ENCODE measurements at regions not wholly inside any gene's neighbourhood (a gene's known extent, or its start where the extent isn't known, plus 50 kb on each side); places are given as distances from the start of the nearest gene placed in this dataset.

- Histone ChIP-seq H3K36me3 (ENCODE audit: control insufficient read depth in 3 of 3, insufficient read depth in 2 of 3, low read depth in 1 of 3, low read length in 3 of 3) (no peaks in the 10 kb centered on the region), H3K27ac (ENCODE audit: low read depth in 1 of 3, low read length in 2 of 3) (peak overlapping the region in 2 of 3 donors; percentile 70 to 90), H3K4me1 (ENCODE audit: control insufficient read depth in 3 of 3, insufficient read depth in 2 of 3, low read depth in 1 of 3, low read length in 2 of 3) (peaks cover 0 to 9% (median 0%) of the 10 kb centered on the region in 3 donors), H3K9me3 (ENCODE audit: control insufficient read depth in 2 of 2, insufficient read depth in 1 of 2, low read depth in 1 of 2, low read length in 1 of 2) (no peaks in the 10 kb centered on the region), H3K27me3 (ENCODE audit: control insufficient read depth in 3 of 3, insufficient read depth in 3 of 3, low read length in 3 of 3) (no peaks in the 10 kb centered on the region), H3K4me3 (ENCODE audit: low read depth in 1 of 3, low read length in 3 of 3) (no peak overlapping the region)
- FAIRE-seq (no peak), DNase-seq (no peak)
- WGBS, 3 donors, result 77 to 82% (median 81%) methylated on average over 27 of the region's 27 CpGs
Observed at GRCh38 chr2:239813261-239814115, 211.7 kb downstream of the NDUFA10 start.

GRCh38 chr2:239811806-239812560, 213.2 kb downstream of the NDUFA10 start:
- no peaks in the 10 kb centered on the region for H3K27me3 ChIP-seq (ENCODE audit: control insufficient read depth in 3 of 3, insufficient read depth in 3 of 3, low read length in 3 of 3)
- no peak overlapping the region for H3K4me3 ChIP-seq (ENCODE audit: low read depth in 1 of 3, low read length in 3 of 3)
- no peaks in the 10 kb centered on the region for H3K36me3 ChIP-seq (ENCODE audit: control insufficient read depth in 3 of 3, insufficient read depth in 2 of 3, low read depth in 1 of 3, low read length in 3 of 3)
- no peaks in the 10 kb centered on the region for H3K9me3 ChIP-seq (ENCODE audit: control insufficient read depth in 2 of 2, insufficient read depth in 1 of 2, low read depth in 1 of 2, low read length in 1 of 2)
- FAIRE-seq (no peak), DNase-seq (no peak)
- H3K4me1 ChIP-seq (ENCODE audit: control insufficient read depth in 3 of 3, insufficient read depth in 2 of 3, low read depth in 1 of 3, low read length in 2 of 3), result peaks cover 0 to 9% (median 0%) of the 10 kb centered on the region in 3 donors
- WGBS, 3 donors, result 89 to 92% (median 91%) methylated on average over 20 of the region's 20 CpGs
- H3K27ac ChIP-seq (ENCODE audit: low read depth in 1 of 3, low read length in 2 of 3), result no peak overlapping the region

DNA sequence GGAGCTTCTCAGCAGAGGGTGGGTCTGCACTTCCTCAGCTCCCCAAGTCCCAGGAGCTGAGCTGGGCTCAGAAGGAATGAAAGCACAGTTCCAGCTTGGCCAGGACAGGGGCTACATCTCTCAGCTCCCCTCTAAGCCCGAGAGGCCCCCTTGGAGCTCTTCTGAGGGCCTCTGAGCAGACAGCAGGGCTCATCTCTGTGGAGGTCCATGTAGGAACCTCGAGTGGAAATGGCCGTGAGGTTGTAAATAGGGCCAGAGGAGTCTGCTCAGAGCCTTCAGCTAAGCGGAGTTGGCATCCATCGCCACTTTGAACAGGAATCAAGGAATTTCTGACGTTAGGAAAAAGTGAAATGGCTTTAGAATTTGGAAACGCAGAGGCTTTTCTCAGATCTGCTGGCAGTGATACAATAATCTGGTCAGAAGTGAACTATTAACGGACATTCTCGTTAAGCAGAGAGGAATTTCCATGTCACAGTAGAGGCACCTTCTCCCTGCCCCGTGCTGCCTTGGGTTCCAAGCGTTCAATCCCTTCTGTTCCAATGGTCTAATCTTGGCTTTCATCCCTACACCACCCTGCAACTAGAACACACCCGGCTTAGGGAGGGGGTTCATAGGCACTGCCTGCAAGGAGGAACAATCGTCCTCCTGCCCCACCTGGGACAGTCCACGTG, 213.9 kb downstream of the NDUFA10 start:
- DNase-seq, result no peak
- no peaks in the 10 kb centered on the region for H3K36me3 ChIP-seq (ENCODE audit: control insufficient read depth in 3 of 3, insufficient read depth in 2 of 3, low read depth in 1 of 3, low read length in 3 of 3)
- H3K4me3 ChIP-seq (ENCODE audit: low read depth in 1 of 3, low read length in 3 of 3), result no peak overlapping the region
- H3K27ac ChIP-seq (ENCODE audit: low read depth in 1 of 3, low read length in 2 of 3), result no peak overlapping the region
- no peak for FAIRE-seq
- no peaks in the 10 kb centered on the region for H3K9me3 ChIP-seq (ENCODE audit: control insufficient read depth in 2 of 2, insufficient read depth in 1 of 2, low read depth in 1 of 2, low read length in 1 of 2)
- 60 to 68% (median 66%) methylated on average over 14 of the region's 14 CpGs for WGBS, 3 donors
- H3K4me1 ChIP-seq (ENCODE audit: control insufficient read depth in 3 of 3, insufficient read depth in 2 of 3, low read depth in 1 of 3, low read length in 2 of 3), result peaks cover 0 to 9% (median 0%) of the 10 kb centered on the region in 3 donors
- no peaks in the 10 kb centered on the region for H3K27me3 ChIP-seq (ENCODE audit: control insufficient read depth in 3 of 3, insufficient read depth in 3 of 3, low read length in 3 of 3)

- Histone ChIP-seq H3K27me3 (ENCODE audit: control insufficient read depth in 3 of 3, insufficient read depth in 3 of 3, low read length in 3 of 3) (no peaks in the 10 kb centered on the region), H3K36me3 (ENCODE audit: control insufficient read depth in 3 of 3, insufficient read depth in 2 of 3, low read depth in 1 of 3, low read length in 3 of 3) (no peaks in the 10 kb centered on the region), H3K4me1 (ENCODE audit: control insufficient read depth in 3 of 3, insufficient read depth in 2 of 3, low read depth in 1 of 3, low read length in 2 of 3) (peaks cover 0 to 3% (median 0%) of the 10 kb centered on the region in 3 donors), H3K9me3 (ENCODE audit: control insufficient read depth in 2 of 2, insufficient read depth in 1 of 2, low read depth in 1 of 2, low read length in 1 of 2) (no peaks in the 10 kb centered on the region), H3K27ac (ENCODE audit: low read depth in 1 of 3, low read length in 2 of 3) (no peak overlapping the region), H3K4me3 (ENCODE audit: low read depth in 1 of 3, low read length in 3 of 3) (no peak overlapping the region)
- FAIRE-seq (no peak), DNase-seq (no peak)
- 44 to 62% (median 58%) methylated on average over 11 of the region's 11 CpGs for WGBS, 3 donors
Observed at GRCh38 chr2:239809391-239809790, 215.8 kb downstream of the NDUFA10 start.

- Histone ChIP-seq H3K4me3 (ENCODE audit: low read depth in 1 of 3, low read length in 3 of 3) (no peak overlapping the region), H3K27ac (ENCODE audit: low read depth in 1 of 3, low read length in 2 of 3) (no peak overlapping the region), H3K27me3 (ENCODE audit: control insufficient read depth in 3 of 3, insufficient read depth in 3 of 3, low read length in 3 of 3) (no peaks in the 10 kb centered on the region), H3K36me3 (ENCODE audit: control insufficient read depth in 3 of 3, insufficient read depth in 2 of 3, low read depth in 1 of 3, low read length in 3 of 3) (no peaks in the 10 kb centered on the region), H3K4me1 (ENCODE audit: control insufficient read depth in 3 of 3, insufficient read depth in 2 of 3, low read depth in 1 of 3, low read length in 2 of 3) (no peaks in the 10 kb centered on the region), H3K9me3 (ENCODE audit: control insufficient read depth in 2 of 2, insufficient read depth in 1 of 2, low read depth in 1 of 2, low read length in 1 of 2) (no peaks in the 10 kb centered on the region)
- 87 to 92% (median 91%) methylated on average over 10 of the region's 10 CpGs for WGBS, 3 donors
- FAIRE-seq (no peak), DNase-seq (no peak)
Observed at GRCh38 chr2:239807568-239807967, 217.6 kb downstream of the NDUFA10 start.

DNA sequence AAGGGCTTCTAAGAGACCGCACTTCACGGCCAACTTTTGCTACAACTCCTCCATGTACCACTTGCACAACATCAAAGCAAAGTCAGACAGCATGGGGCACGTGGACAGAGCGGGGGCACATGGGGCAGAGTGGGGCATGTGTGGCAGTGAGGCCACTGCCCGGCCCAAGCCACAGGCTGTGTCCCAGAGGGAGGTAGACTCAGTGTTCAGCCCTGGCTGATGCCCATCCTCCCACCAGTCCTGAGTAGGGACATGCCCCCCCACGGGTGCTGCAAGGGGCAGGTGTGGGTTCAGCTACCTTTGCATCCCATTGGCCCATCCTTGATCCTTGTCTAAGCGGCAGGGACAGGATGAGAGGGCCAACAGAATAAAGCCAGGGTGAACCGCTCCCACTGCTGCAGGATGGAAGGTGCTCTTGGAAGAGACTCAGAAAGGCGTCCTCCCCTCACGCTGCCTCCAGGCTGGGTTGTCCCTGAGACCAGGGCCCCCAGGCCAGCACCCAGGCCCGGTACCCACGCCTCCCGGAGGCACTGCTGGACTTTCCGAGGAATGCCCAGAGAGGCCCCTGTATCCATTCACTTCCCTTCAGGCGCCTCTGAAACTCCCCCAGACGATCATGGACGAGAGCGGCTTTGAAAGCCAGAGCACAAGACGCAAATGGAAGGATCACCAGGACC, 218.2 kb downstream of the NDUFA10 start:
- WGBS, 3 donors, result 79 to 91% (median 82%) methylated on average over 19 of the region's 19 CpGs
- Histone ChIP-seq H3K9me3 (ENCODE audit: control insufficient read depth in 2 of 2, insufficient read depth in 1 of 2, low read depth in 1 of 2, low read length in 1 of 2) (no peaks in the 10 kb centered on the region), H3K4me1 (ENCODE audit: control insufficient read depth in 3 of 3, insufficient read depth in 2 of 3, low read depth in 1 of 3, low read length in 2 of 3) (no peaks in the 10 kb centered on the region), H3K27ac (ENCODE audit: low read depth in 1 of 3, low read length in 2 of 3) (no peak overlapping the region), H3K36me3 (ENCODE audit: control insufficient read depth in 3 of 3, insufficient read depth in 2 of 3, low read depth in 1 of 3, low read length in 3 of 3) (no peaks in the 10 kb centered on the region), H3K4me3 (ENCODE audit: low read depth in 1 of 3, low read length in 3 of 3) (no peak overlapping the region), H3K27me3 (ENCODE audit: control insufficient read depth in 3 of 3, insufficient read depth in 3 of 3, low read length in 3 of 3) (no peaks in the 10 kb centered on the region)
- FAIRE-seq, result no peak
- no peak for DNase-seq

DNA sequence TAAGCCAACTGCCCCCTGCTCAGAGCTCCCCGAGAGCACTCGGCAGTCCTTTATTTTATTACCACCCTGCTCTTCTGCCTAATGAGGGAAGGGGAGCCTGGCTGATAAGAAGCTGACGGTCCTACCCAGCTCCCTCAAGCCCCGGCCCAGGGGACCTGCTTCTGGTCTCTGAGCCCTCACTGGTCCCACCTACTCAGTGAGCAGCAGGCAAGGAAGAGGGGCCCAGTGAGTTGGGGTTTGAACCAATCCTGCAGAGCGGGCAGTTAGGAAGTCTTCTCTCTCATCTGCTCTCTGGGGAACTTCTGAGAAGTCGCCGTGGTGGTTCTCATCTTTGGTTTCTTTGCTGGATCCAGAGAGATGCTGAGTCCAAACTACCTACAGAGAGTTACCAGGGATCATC, 218.9 kb downstream of the NDUFA10 start:
- WGBS, 3 donors, result 46 to 80% (median 75%) methylated on average over 7 of the region's 7 CpGs
- H3K4me1 ChIP-seq (ENCODE audit: control insufficient read depth in 3 of 3, insufficient read depth in 2 of 3, low read depth in 1 of 3, low read length in 2 of 3), result no peaks in the 10 kb centered on the region
- H3K4me3 ChIP-seq (ENCODE audit: low read depth in 1 of 3, low read length in 3 of 3), result no peak overlapping the region
- DNase-seq (no peak), FAIRE-seq (no peak)
- H3K27ac ChIP-seq (ENCODE audit: low read depth in 1 of 3, low read length in 2 of 3), result no peak overlapping the region
- no peaks in the 10 kb centered on the region for H3K36me3 ChIP-seq (ENCODE audit: control insufficient read depth in 3 of 3, insufficient read depth in 2 of 3, low read depth in 1 of 3, low read length in 3 of 3)
- H3K27me3 ChIP-seq (ENCODE audit: control insufficient read depth in 3 of 3, insufficient read depth in 3 of 3, low read length in 3 of 3), result no peaks in the 10 kb centered on the region
- H3K9me3 ChIP-seq (ENCODE audit: control insufficient read depth in 2 of 2, insufficient read depth in 1 of 2, low read depth in 1 of 2, low read length in 1 of 2), result no peaks in the 10 kb centered on the region

- Histone ChIP-seq H3K27me3 (ENCODE audit: control insufficient read depth in 3 of 3, insufficient read depth in 3 of 3, low read length in 3 of 3) (no peaks in the 10 kb centered on the region), H3K4me1 (ENCODE audit: control insufficient read depth in 3 of 3, insufficient read depth in 2 of 3, low read depth in 1 of 3, low read length in 2 of 3) (no peaks in the 10 kb centered on the region), H3K27ac (ENCODE audit: low read depth in 1 of 3, low read length in 2 of 3) (no peak overlapping the region), H3K4me3 (ENCODE audit: low read depth in 1 of 3, low read length in 3 of 3) (no peak overlapping the region), H3K9me3 (ENCODE audit: control insufficient read depth in 2 of 2, insufficient read depth in 1 of 2, low read depth in 1 of 2, low read length in 1 of 2) (peaks cover 0 to 3% of the 10 kb centered on the region in 2 donors), H3K36me3 (ENCODE audit: control insufficient read depth in 3 of 3, insufficient read depth in 2 of 3, low read depth in 1 of 3, low read length in 3 of 3) (no peaks in the 10 kb centered on the region)
- DNase-seq (no peak), FAIRE-seq (no peak)
- WGBS, 3 donors, result 72 to 81% (median 80%) methylated on average over 14 of the region's 14 CpGs
Observed at GRCh38 chr2:239805414-239805813, 219.7 kb downstream of the NDUFA10 start.

All from small intestine (tissue), 7 donors.